ENCODE measurements at regions not wholly inside any gene's neighbourhood (a gene's known extent, or its start where the extent isn't known, plus 50 kb on each side); places are given as distances from the start of the nearest gene placed in this dataset.

- Histone ChIP-seq H3K4me2 (ENCODE audit: insufficient read depth, low read length) (no peak overlapping the region), H3K9ac (replicated peaks; ENCODE audit: extremely low read depth, insufficient read depth, low read length) (no peak overlapping the region), H3K36me3 (ENCODE audit: control insufficient read depth in 2 of 2, extremely low read depth in 1 of 2, insufficient read depth in 2 of 2, low read length in 2 of 2) (no peaks in the 10 kb centered on the region), H3K27ac (ENCODE audit: insufficient read depth, low read depth, low read length) (no peak overlapping the region), H3K4me1 (ENCODE audit: control insufficient read depth, extremely low read depth, insufficient read depth, low read length) (no peaks in the 10 kb centered on the region), H3K27me3 (ENCODE audit: control insufficient read depth in 2 of 2, insufficient read depth in 2 of 2, low read length in 2 of 2) (no peaks in the 10 kb centered on the region), H3K9me3 (replicated peaks; ENCODE audit: control insufficient read depth, insufficient read depth, low read length) (no peaks in the 10 kb centered on the region), H3K79me2 (ENCODE audit: control insufficient read depth, insufficient read depth, low read length) (no peaks in the 10 kb centered on the region), H3K4me3 (replicated peaks in 1 of 3; ENCODE audit: insufficient read depth in 1 of 3, low read depth in 1 of 3, low read length in 3 of 3) (no peak overlapping the region), H2AFZ (ENCODE audit: low read depth, low read length) (no peak overlapping the region), H4K20me1 (replicated peaks; ENCODE audit: control insufficient read depth, extremely low read depth, insufficient read depth, low read length) (no peaks in the 10 kb centered on the region), H3K9me1 (replicated peaks; ENCODE audit: control insufficient read depth, extremely low read depth, insufficient read depth, low read length) (no peaks in the 10 kb centered on the region)
- BruUV-seq (replicated peaks): no TSS peak
- intact Hi-C loops (cut with micrococcal nuclease) (no loop called here), dilution Hi-C loops (cut with MboI; ENCODE audit: extremely low pct_ligation_motif_present, low sequenced_read_pairs) (no loop called here)
- TF ChIP-seq FOS (IDR thresholded peaks at IDR 0.05; ENCODE audit: borderline replicate concordance, insufficient read depth, low read length) (no peak), JUN (IDR thresholded peaks at IDR 0.05; ENCODE audit: borderline replicate concordance, insufficient read depth, insufficient read length, low read depth) (no peak), POLR2AphosphoS5 (IDR thresholded peaks at IDR 0.05; ENCODE audit: insufficient read depth, low read depth, low read length) (no peak), CTCF (IDR thresholded peaks at IDR 0.05; ENCODE audit: extremely low read depth in 1 of 2, insufficient read depth in 1 of 2, low read depth in 1 of 2, low read length in 2 of 2) (no peak), MYC (IDR thresholded peaks at IDR 0.05; ENCODE audit: low read depth, low read length) (no peak), POLR2A (IDR thresholded peaks at IDR 0.05; ENCODE audit: low read depth, low read length) (no peak), MAX (IDR thresholded peaks at IDR 0.05; ENCODE audit: insufficient read depth, insufficient read length) (no peak), GATA2 (IDR thresholded peaks at IDR 0.05; ENCODE audit: insufficient read depth, insufficient read length, low read depth, low read length) (no peak), EZH2 (IDR thresholded peaks at IDR 0.05; ENCODE audit: borderline replicate concordance, low read depth, low read length, severe bottlenecking) (no peak)
- no peak for FAIRE-seq
- ChIA-PET POLR2A (no interaction called here), CTCF (interaction anchor here (1.7 kb wide), 1 partner anchor 12 kb away, joined by 3 read pairs; no protein-coding TSS in a partner anchor)
- DNase-seq (ENCODE audit: low read depth, low spot score): no peak
Measured at GRCh38 chr7:12796397-12797127, 109.1 kb downstream of the ARL4A start.

Data from endothelial cell of umbilical vein (primary cell).